Vagina (tissue), 2 donors: ENCODE measurements at regions not wholly inside any gene's neighbourhood (a gene's known extent, or its start where the extent isn't known, plus 50 kb on each side); places are given as distances from the start of the nearest gene placed in this dataset.

Experiments
- DNase-seq, 2 donors: peaks; one replicate each; pipeline ENCODE4 v3.0.0-alpha.2; 2017; ENCODE audit errors: extremely low spot score in 2 of 2
- H3K27ac ChIP-seq: fragments of 200-600 bp; sonication (generic); one replicate; pipeline ENCODE4 v1.5.1; 2019
- H3K27me3 ChIP-seq: fragments of 200-600 bp; sonication (generic); one replicate; pipeline ENCODE4 v1.5.1; 2019
- H3K36me3 ChIP-seq, 2 donors: fragments of 200-600 bp; sonication (generic); one replicate each; pipeline ENCODE4 v1.5.1; 2017 to 2019
- H3K4me1 ChIP-seq: fragments of 200-600 bp; sonication (generic); one replicate; pipeline ENCODE4 v1.5.1; 2019
- H3K4me3 ChIP-seq, 2 donors: fragments of 200-600 bp; sonication (generic); 1 replicate in 1 of 2; 2 replicates in 1 of 2; pipeline ENCODE4 v1.5.1; 2016 to 2019
- H3K9me3 ChIP-seq: fragments of 200-600 bp; sonication (generic); one replicate; pipeline ENCODE4 v1.5.1; 2019
- CTCF ChIP-seq, 3 experiments: fragments of 450-650 bp in 2 of 3; fragments of 200-600 bp in 1 of 3; sonication (generic) in 1 of 3; IDR thresholded peaks; one replicate each; pipeline ENCODE4 v1.5.1; 2017 to 2019; ENCODE audit warnings: antibody characterized with exemption in 3 of 3, mild to moderate bottlenecking in 2 of 3, moderate library complexity in 2 of 3
- POLR2A ChIP-seq, 2 donors: fragments of 450-650 bp; IDR thresholded peaks; one replicate each; pipeline ENCODE4 v1.6.1; 2017; ENCODE audit warnings: antibody characterized with exemption in 2 of 2, mild to moderate bottlenecking in 2 of 2, moderate library complexity in 2 of 2
- POLR2AphosphoS5 ChIP-seq, 2 donors: sonication (generic); formaldehyde crosslinking; IDR thresholded peaks; one replicate each; pipeline ENCODE4 v1.9.0; 2017; ENCODE audit warnings: antibody characterized with exemption in 2 of 2, mild to moderate bottlenecking in 2 of 2, low read depth in 1 of 2; ENCODE audit not compliant: insufficient read depth in 1 of 2
- intact Hi-C: fragments of 100-400 bp; cut with DNase I; formaldehyde crosslinking; loops from one replicate; pipeline ENCODE4 v1.15.1; 2023

GRCh38 chr1:181392613-181393220, 90.6 kb upstream of the CACNA1E start:
- Histone ChIP-seq H3K27me3 (no peaks in the 10 kb centered on the region), H3K4me3 (no peak overlapping the region), H3K9me3 (no peaks in the 10 kb centered on the region), H3K4me1 (no peaks in the 10 kb centered on the region), H3K27ac (no peak overlapping the region), H3K36me3 (no peaks in the 10 kb centered on the region)
- no peak for TF ChIP-seq POLR2AphosphoS5 (IDR thresholded peaks at IDR 0.05; ENCODE audit: insufficient read depth in 1 of 2, low read depth in 1 of 2)
- intact Hi-C loops, result no loop called here
- DNase-seq, result no peak

- Histone ChIP-seq H3K27ac (no peak overlapping the region), H3K9me3 (no peaks in the 10 kb centered on the region), H3K36me3 (no peaks in the 10 kb centered on the region), H3K4me1 (no peaks in the 10 kb centered on the region), H3K27me3 (no peaks in the 10 kb centered on the region), H3K4me3 (no peak overlapping the region)
- intact Hi-C loops, result no loop called here
- TF ChIP-seq CTCF (IDR thresholded peaks at IDR 0.05), result no peak
- TF ChIP-seq POLR2A (IDR thresholded peaks at IDR 0.05), result no peak
- TF ChIP-seq POLR2AphosphoS5 (IDR thresholded peaks at IDR 0.05; ENCODE audit: insufficient read depth in 1 of 2, low read depth in 1 of 2), result no peak
- DNase-seq, result no peak
Measured at GRCh38 chr1:181394766-181395165, 88.6 kb upstream of the CACNA1E start.

GRCh38 chr1:181396171-181396670, 87.1 kb upstream of the CACNA1E start:
- no peaks in the 10 kb centered on the region for H3K9me3 ChIP-seq
- no peaks in the 10 kb centered on the region for H3K27me3 ChIP-seq
- TF ChIP-seq POLR2A (IDR thresholded peaks at IDR 0.05), result no peak
- TF ChIP-seq POLR2AphosphoS5 (IDR thresholded peaks at IDR 0.05; ENCODE audit: insufficient read depth in 1 of 2, low read depth in 1 of 2), result no peak
- no peak for TF ChIP-seq CTCF (IDR thresholded peaks at IDR 0.05)
- H3K4me1 ChIP-seq, result no peaks in the 10 kb centered on the region
- H3K4me3 ChIP-seq, result no peak overlapping the region
- H3K27ac ChIP-seq, result no peak overlapping the region
- no peaks in the 10 kb centered on the region for H3K36me3 ChIP-seq
- intact Hi-C loops, result no loop called here
- DNase-seq, result no peak

GRCh38 chr1:181396811-181397210, 86.5 kb upstream of the CACNA1E start:
- TF ChIP-seq POLR2A (IDR thresholded peaks at IDR 0.05) (no peak), POLR2AphosphoS5 (IDR thresholded peaks at IDR 0.05; ENCODE audit: insufficient read depth in 1 of 2, low read depth in 1 of 2) (no peak), CTCF (IDR thresholded peaks at IDR 0.05) (no peak)
- H3K9me3 ChIP-seq, result no peaks in the 10 kb centered on the region
- intact Hi-C loops, result no loop called here
- DNase-seq, result no peak
- no peak overlapping the region for H3K4me3 ChIP-seq
- H3K36me3 ChIP-seq, result no peaks in the 10 kb centered on the region
- no peaks in the 10 kb centered on the region for H3K27me3 ChIP-seq
- no peak overlapping the region for H3K27ac ChIP-seq
- H3K4me1 ChIP-seq, result no peaks in the 10 kb centered on the region

GRCh38 chr1:181397845-181398244, 85.5 kb upstream of the CACNA1E start:
- no peaks in the 10 kb centered on the region for H3K9me3 ChIP-seq
- H3K4me3 ChIP-seq, result no peak overlapping the region
- no peaks in the 10 kb centered on the region for H3K36me3 ChIP-seq
- no peaks in the 10 kb centered on the region for H3K27me3 ChIP-seq
- no peaks in the 10 kb centered on the region for H3K4me1 ChIP-seq
- DNase-seq, result no peak
- intact Hi-C loops, result no loop called here
- TF ChIP-seq POLR2AphosphoS5 (IDR thresholded peaks at IDR 0.05; ENCODE audit: insufficient read depth in 1 of 2, low read depth in 1 of 2), result no peak
- TF ChIP-seq POLR2A (IDR thresholded peaks at IDR 0.05), result no peak
- no peak for TF ChIP-seq CTCF (IDR thresholded peaks at IDR 0.05)
- no peak overlapping the region for H3K27ac ChIP-seq
